Osteocyte (in vitro differentiated cells): ENCODE measurements at regions not wholly inside any gene's neighbourhood (a gene's known extent, or its start where the extent isn't known, plus 50 kb on each side); places are given as distances from the start of the nearest gene placed in this dataset.

Experiments
- DNase-seq: peaks from one replicate; pipeline ENCODE4 v3.0.0; 2021; ENCODE audit warnings: mixed read lengths; ENCODE audit not compliant: unreplicated experiment; ENCODE audit errors: extremely low spot score
- H3K27ac Mint-ChIP-seq: one replicate; pipeline ENCODE4 v1.8.0; 2021; ENCODE audit warnings: mild to moderate bottlenecking, mixed read lengths; ENCODE audit not compliant: unreplicated experiment
- H3K27me3 Mint-ChIP-seq: one replicate; pipeline ENCODE4 v1.8.0; 2021; ENCODE audit warnings: mixed read lengths; ENCODE audit not compliant: unreplicated experiment
- H3K36me3 Mint-ChIP-seq: one replicate; pipeline ENCODE4 v1.8.0; 2021; ENCODE audit warnings: mixed read lengths; ENCODE audit not compliant: unreplicated experiment
- H3K4me1 Mint-ChIP-seq: one replicate; pipeline ENCODE4 v1.8.0; 2021; ENCODE audit warnings: mixed read lengths; ENCODE audit not compliant: unreplicated experiment
- H3K4me3 Mint-ChIP-seq: one replicate; pipeline ENCODE4 v1.8.0; 2021; ENCODE audit warnings: mild to moderate bottlenecking, moderate library complexity, mixed read lengths; ENCODE audit not compliant: unreplicated experiment
- H3K9me3 Mint-ChIP-seq: one replicate; pipeline ENCODE4 v1.8.0; 2021; ENCODE audit warnings: mixed read lengths; ENCODE audit not compliant: unreplicated experiment
- CTCF ChIP-seq: fragments of 200-600 bp; sonication (generic); IDR thresholded peaks from 2 replicates; pipeline ENCODE4 v1.5.0; 2021; ENCODE audit warnings: antibody characterized with exemption, mild to moderate bottlenecking, moderate library complexity

GRCh38 chr22:47757741-47758140 lies 995.3 kb downstream of the TBC1D22A start:
- Mint-ChIP-seq H3K4me3 (no peak overlapping the region), H3K9me3 (peaks cover 33% of the 10 kb centered on the region), H3K27ac (no peak overlapping the region), H3K27me3 (no peaks in the 10 kb centered on the region), H3K36me3 (peaks cover 2% of the 10 kb centered on the region), H3K4me1 (no peaks in the 10 kb centered on the region)
- no peak for TF ChIP-seq CTCF
- no peak for DNase-seq

- Mint-ChIP-seq H3K9me3 (peaks cover 13% of the 10 kb centered on the region), H3K27me3 (no peaks in the 10 kb centered on the region), H3K36me3 (no peaks in the 10 kb centered on the region), H3K27ac (no peak overlapping the region), H3K4me3 (no peak overlapping the region), H3K4me1 (no peaks in the 10 kb centered on the region)
- DNase-seq: no peak
- no peak for TF ChIP-seq CTCF
These were observed 987.6 kb downstream of the TBC1D22A start for GRCh38 chr22:47750086-47750485.

- no peaks in the 10 kb centered on the region for H3K27me3 Mint-ChIP-seq
- no peaks in the 10 kb centered on the region for H3K36me3 Mint-ChIP-seq
- H3K27ac Mint-ChIP-seq: no peak overlapping the region
- no peak for DNase-seq
- TF ChIP-seq CTCF: no peak
- no peak overlapping the region for H3K4me3 Mint-ChIP-seq
- H3K4me1 Mint-ChIP-seq: no peaks in the 10 kb centered on the region
- peaks cover 12% of the 10 kb centered on the region for H3K9me3 Mint-ChIP-seq
These were observed 986.5 kb downstream of the TBC1D22A start for GRCh38 chr22:47748957-47749356.

GRCh38 chr22:47748271-47748670 lies 985.8 kb downstream of the TBC1D22A start:
- Mint-ChIP-seq H3K9me3 (peaks cover 12% of the 10 kb centered on the region), H3K4me1 (no peaks in the 10 kb centered on the region), H3K27me3 (no peaks in the 10 kb centered on the region), H3K4me3 (no peak overlapping the region), H3K27ac (no peak overlapping the region), H3K36me3 (no peaks in the 10 kb centered on the region)
- TF ChIP-seq CTCF: no peak
- no peak for DNase-seq

- no peak for TF ChIP-seq CTCF
- no peaks in the 10 kb centered on the region for H3K9me3 Mint-ChIP-seq
- no peak overlapping the region for H3K27ac Mint-ChIP-seq
- H3K27me3 Mint-ChIP-seq: no peaks in the 10 kb centered on the region
- no peak for DNase-seq
- H3K4me3 Mint-ChIP-seq: no peak overlapping the region
- H3K36me3 Mint-ChIP-seq: no peaks in the 10 kb centered on the region
- H3K4me1 Mint-ChIP-seq: no peaks in the 10 kb centered on the region
These were observed 977.8 kb downstream of the TBC1D22A start for GRCh38 chr22:47740109-47740805.
